NCI-H1930 (cell line): ENCODE measurements at regions not wholly inside any gene's neighbourhood (a gene's known extent, or its start where the extent isn't known, plus 50 kb on each side); places are given as distances from the start of the nearest gene placed in this dataset.

Experiments used
- DNase-seq, 2 experiments: peaks; one replicate each; lab custom pipeline; 2025; lab: John Stamatoyannopoulos, UW

DNA sequence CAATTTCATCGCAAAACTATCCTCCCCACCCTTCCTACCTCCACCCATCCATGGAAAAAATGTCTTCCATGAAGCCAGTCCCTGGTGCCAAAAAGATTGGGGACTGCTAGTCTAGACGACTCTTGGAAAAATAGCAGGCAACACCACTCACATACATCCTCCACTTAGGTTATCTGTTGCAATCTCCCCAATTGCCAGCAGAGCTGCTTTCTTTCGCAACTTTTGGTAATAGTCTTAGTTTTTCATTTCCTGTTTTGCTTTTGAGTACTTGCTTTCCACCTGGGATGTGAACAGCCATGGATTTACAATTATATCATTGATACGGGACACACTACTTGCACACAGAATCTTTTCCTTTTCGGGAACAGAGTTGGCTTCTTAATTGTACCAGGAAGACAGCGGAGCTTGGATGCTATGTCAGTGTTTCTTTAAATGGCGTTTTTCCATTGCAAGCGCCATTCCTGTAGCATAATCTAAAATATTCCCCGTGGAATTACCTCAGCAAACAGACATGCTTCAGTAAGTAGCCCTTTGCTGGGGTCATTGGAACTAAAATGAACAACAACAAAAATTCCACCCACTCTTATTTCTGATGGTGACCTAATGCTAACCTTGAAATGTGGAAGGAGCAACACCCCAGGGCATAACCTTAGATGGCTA is 183.3 kb upstream of the ADGRL2 start:
- no peak for DNase-seq

DNA sequence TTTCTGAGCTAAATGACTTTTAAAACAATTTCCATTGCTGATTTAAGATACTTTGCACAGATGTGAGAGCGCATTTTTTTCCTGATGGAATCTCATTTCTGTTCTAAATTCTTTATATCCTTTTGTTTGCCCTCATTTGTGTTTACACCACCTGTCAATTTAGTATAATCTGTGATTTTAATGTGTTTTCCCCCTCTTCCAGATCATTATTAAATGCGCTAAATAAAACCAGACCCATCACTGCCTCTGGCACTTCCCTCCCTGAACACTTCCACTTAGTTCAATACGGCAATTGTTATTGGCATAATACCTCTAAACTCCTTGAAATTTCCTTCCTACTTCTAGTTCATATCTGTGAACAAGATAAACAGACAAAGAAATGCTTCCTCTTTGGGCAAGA is 186.9 kb upstream of the ADGRL2 start:
- no peak for DNase-seq

DNA sequence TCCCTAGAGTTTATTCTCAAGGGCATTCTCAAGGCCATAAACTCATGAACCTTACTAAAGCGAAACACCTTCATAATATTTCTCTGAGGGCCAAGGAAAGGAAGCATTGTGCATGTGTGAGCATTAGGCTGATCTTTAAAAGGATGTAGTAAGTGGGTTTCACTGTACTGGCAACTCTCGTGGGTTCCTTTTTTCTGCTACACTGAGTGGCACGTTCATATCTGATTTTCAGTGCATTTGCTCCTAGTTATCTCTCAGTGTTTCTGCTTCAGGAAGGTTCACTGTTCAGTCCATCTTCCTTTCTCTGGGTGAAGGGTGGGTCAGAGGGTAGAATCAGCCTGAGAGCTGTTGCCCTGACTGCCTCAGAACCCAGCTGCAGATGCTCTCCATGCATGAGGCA is 192.8 kb upstream of the ADGRL2 start:
- DNase-seq = no peak

DNA sequence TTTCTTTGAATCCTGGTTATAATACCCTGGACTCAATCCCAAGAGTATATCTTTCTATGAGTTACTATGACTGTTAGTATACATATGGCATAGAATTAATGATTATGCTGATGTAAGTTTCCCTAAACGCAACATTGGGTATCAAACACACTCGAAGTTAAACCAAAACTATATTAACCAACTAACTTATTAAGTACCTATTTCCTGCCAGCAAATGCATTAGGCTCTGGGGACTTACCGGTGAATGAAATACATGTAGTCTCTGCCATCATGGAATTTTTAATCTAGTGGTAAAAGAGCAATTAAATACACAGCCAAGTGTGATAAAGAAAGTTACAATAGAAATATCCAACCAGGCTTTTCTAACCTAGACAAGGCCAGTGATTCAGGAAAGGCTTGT is 193.6 kb upstream of the ADGRL2 start:
- DNase-seq = no peak

DNA sequence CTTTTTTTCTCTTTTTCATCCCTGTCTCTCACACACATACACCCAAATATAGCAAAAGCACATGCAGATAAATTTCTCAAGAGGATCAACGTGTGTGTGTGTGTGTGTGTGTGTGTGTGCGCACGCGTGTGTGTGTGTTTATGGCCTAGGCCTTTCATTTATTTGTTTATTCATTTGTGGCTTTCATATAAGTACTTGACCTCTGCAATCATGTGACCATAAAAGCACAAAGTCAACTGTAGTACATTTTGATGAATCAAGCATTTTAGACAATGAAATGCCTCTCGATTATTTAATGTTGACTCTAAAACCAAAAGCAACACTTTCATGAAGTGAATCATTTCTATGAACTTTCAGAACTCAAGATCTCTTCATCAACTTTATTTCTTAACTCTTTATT is 194.1 kb upstream of the ADGRL2 start:
- DNase-seq = no peak

DNA sequence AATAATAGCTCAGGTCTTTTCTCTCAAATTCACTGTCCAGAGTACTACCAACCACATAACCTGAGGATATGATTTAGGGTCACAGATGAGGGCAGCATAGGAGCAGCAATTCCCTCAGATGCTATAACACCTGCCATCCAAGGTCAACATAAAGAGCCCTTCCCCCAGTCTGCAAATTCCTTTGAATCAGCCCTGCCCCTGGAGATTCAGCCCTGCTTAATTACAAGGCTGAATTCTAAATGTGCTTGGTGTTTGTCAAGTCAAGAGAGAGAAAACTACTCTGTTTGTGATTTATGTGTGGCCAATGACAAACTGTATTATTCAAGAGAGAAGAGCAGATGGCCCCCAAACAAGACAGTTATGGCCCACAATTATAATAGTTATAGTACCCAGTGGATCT is 195.7 kb upstream of the ADGRL2 start:
- no peak for DNase-seq

DNA sequence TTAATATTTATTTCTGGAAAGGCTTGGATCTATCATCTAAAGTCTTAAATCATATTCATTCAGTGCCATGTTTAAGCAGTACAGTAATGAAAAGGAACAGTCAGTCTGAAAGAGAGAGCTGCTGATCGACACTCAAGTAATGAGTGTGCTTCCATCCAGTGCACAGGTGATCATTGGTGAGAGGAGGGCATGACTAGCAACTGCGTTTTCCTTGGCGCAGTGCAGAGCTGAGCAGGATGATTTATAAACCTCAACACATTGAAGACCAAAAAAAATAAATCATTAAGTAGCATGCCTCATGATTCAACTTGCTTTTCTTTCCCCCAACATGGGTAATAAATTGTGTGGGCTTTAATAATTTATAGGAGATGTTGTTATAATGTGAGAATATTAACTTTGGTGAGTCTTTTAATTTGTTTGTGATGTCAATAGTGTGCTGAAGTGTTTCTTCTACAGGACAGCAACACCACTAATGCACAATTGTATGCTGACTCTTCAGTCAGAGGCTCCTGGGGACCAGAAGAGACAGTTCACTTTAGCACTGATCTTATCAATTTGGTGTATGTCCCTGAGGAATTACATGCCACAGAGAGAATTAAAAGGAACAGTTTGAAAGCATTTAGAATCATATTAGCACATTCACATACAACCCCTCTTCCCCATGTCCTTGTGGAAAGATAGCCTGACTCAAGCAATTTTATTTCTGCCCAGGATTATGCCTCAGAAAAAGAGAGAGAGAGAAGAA is 199.7 kb upstream of the ADGRL2 start:
- no peak for DNase-seq

DNA sequence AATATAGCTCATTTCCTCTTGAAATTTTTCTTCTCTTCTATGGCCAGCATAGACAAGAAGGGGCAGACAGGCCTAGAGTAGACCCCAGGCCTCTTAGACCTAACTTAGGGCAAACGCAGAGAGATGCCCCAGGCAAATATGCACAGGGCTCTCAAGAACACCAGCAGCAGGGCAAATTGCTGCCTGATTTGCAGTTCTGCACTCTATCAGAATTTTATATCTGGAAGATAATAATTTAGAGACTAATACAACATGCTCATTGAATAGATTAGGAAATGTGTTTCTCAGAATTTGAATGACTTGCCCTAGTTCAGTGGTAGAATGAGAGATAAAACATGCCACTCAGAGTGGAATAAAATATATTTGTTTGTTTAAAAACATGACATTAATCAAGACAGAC is 200.4 kb upstream of the ADGRL2 start:
- DNase-seq = no peak

DNA sequence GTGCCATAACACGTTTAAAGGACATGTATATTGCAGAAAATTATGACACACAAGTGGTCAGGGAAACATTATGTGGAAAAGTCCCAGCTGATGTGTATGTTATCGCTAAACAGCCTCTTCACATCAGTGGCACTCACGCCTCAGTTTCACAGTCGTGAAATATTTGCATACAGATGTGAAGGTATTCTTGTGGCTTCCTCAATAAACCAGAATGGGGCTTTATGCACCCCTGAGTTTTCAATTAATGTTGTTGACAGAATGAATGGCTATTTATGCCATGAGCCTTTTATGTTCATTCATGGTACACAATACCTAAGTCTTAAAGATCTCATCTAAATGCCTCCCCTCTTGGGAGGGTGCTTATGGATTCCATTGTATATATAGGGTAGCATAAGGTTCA is 202.1 kb upstream of the ADGRL2 start:
- DNase-seq = no peak

DNA sequence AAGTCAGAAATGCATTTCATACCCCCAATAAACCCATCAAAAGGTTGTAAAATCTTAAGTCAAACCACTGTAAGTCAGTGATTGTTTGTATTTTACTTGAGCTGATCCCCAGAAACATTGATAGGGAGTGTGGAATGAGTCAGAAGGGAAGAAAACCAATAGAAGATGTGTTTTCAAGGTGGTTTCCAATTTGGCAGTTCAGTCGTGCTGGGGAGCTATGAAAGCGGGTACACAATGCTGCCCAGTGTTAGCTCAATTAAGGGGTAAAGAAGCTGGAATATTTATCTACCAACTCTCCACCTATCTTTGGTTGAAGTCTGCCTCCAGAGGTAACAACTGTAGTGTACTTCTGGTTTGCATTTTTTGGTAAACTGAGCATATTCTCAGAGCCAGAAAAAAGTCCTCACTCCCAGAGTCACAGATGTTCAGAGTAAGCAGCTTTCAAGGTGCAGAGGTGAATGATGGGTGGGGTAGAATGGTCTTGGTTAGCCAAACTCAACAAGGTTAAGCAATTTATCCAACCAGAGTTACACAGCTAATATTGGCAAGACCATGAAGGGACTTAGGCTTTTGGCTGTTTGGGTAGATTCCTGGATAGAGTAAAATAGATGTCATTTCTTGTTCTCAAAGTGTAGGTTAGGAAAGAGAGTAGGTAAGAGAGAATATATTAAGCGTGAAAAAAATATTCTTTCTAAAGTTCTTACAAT is 202.9 kb upstream of the ADGRL2 start:
- no peak for DNase-seq

DNA sequence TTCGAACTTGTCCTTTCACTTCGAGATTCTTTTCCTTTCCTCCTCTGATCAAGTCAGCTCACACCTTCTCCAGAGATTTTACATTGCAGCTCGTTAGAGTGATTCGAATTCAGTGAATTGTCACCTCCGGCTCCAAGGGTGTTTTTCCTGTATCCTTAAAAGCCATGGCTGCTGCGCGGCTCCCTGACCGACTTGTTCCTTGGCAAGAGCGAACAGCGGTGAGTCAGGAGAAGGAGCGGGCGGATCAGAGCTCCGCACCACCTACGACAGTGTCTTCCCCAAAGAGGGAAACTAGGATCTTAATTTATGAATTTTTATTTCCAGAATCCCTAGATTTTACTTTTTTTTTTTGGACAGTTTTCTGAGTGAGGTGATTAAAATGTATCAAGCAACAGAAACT is 204.4 kb upstream of the ADGRL2 start:
- DNase-seq = no peak

DNA sequence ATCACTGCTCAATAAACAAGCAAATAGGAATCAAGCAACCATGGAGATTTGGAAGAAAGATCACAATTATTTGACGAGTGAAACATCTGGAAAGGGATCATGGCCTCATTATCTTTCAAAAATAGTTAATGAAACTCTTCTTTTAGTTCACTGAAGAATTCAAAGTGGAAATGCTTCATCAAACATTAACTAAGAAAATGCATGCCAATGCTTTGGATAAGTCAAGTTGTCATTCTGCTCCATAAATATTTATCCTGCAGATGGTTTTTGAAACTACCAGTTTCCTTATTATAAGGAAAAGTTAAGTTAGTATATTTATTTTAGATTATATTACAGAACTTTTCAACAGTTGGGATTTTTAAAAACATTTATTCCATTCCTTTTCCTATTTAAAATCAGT is 206.5 kb upstream of the ADGRL2 start:
- DNase-seq = no peak

DNA sequence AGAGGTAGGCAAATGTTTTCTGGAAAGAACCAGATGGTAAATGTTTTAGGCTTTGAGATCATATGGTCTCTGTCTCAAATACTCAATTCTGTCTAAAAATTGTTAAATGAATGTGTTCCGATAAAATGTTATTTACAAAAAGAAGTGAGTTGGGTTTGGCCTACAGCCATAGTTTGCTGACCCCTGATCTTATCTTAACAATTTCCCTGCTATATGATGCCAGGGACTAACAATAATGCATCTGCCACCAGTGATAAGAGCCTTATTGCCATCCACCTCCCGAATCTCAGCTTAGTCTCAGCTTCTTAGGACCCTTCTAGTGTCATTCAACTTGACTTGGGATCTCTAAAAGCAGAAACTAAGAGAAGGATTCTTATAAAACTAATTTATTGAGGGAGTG is 208.5 kb upstream of the ADGRL2 start:
- no peak for DNase-seq

DNA sequence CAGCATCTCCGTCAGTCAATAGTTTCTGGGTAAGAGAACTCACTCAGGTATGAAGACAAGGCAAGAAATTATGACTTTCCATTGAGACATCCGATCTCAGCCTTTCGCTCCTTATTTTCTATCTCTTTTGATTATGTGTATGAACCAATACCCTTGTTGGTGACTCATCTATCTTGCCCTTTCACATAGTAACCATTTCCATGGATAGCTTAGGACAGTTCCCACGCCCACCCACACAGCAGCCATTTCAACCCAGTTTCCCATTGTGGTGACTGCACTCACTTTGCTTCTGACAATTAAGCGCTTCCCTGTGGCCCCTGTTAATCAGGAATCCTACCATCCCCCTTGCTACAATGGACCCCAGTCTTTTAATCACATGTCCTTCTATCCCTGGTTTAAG is 210.6 kb upstream of the ADGRL2 start:
- DNase-seq = no peak

DNA sequence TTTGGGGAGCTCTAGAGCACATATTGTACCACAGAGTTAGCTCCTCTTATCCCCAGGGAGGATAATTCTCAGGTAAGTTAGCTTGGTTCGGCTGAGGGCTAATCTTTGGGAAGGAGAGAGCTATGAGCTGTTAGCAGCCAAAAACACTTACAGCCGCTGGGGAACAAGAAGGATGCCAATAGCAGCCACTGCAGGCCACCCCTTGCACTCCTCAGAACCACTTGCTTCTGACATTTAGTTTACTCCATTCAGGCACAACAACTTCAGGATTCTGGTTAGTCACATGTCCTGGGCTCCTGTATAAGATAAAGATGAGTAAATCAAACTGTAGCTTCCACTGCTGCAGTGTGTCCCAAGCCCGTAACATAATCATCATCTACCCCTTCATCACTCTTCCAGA is 212.6 kb upstream of the ADGRL2 start:
- no peak for DNase-seq

DNA sequence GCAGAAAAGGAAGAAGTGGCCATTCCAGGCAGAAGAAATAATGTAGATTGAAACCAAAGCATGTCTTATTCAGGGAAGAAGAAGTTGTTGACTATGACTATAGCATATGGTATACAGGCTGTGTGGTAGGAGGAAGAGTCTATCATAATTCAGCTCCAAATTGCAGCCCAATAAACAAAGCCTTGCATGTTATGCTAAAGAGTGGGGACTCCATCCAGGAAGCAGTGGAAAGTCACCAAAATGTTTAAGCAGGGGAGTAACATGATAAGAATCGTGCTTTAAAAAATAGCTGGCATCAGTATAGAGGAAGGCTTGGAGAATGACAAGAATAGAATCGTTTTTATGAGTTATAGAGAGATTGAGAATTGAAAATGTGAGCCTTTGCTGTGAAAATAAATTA is 213.3 kb upstream of the ADGRL2 start:
- DNase-seq = no peak

DNA sequence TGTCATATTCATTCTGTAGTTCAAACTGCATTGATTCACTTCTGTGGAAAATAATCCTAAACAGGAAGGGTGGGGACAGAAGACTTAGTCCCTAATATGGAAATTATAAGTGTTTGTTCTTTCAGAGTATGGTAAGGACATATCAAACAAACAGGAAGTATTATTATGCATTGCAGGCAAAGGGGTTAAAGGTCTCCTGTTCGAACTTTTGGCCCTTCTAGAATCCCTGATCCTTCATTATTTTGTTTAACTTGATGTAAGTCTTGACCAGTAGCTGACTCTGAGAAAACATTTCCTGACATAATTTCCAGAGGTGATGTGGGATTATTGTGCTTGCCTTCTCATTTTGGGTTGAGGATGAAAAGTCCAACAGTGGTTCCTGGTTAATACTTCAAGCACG is 215.4 kb upstream of the ADGRL2 start:
- DNase-seq = no peak

DNA sequence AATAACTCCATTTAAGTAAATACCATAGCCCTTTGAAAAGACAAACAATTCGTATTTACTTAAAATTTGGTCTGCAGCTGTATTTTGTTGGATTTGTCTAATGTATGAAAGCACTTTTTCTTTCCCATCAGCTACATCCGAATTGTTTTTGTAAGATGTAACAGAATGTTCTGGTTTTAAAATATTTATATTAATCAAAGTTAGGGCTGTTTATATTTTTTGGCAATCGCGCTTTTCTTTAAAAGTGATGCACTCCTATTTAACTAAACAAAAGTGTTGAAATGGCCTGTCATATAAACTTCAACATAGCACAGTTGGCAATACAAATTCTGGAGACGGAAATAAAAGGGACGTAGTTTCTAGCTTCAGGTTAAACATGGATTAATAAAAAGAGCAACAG is 216.3 kb upstream of the ADGRL2 start:
- DNase-seq = no peak

DNA sequence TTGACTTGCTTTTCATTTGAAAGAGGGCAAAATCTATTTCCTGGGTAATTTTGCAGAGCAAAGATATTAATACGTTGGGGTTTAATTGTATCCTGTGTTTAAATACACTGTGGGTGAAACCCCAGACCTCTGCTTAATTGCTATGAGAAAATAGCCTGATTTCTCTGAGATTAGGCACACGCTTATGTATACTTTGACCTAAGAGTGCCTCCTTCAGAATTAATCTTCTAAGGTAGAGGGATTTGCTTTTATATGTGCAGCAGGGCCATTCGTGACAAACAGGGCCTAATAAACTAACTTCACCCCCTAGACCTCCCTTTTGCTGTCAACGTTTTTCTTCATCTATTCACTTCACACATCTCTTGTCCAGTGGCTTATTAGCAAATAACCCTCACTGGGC is 216.9 kb upstream of the ADGRL2 start:
- DNase-seq = no peak

DNA sequence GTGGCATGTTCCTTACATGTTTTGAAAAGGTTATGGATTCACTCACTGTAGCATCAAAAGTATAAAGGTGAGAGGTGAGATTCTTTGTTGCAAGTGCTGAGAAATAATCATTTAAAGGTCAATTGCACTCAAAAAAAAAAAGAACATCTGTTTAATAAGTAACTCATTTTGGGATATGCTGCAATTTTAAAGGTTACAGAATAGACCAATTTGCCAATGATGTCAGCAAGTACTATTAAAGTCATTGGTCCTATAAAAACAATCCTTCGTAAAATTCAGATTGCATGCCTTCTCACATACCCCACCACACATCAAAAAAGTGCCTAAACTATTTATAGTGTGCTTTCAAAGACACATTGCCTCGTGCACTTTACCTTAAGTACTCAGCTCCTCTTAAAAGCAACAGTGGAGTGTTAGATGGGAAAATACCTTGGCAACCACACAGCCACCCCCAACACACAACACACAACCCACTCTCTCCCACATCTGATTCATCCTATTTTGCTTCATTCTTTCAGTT is 218.2 kb upstream of the ADGRL2 start:
- no peak for DNase-seq

DNA sequence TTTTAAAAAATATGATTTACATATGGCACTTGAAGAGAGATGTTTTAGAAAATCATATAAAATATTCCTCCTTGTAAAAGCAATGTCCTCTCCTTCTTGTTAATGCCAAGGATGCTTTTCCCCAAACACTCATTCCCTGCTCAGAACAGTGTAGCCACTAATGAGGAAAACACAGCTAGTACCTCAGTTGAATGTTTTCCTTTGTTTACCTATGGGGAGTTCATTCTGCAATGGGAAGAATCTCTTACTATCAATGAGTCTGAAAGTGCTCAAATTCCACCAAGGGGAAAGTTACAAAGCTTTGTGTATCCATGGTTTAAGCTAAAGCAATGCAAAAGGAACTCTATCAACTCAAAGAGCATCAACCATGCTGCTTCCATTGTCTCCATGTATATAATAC is 221.9 kb upstream of the ADGRL2 start:
- no peak for DNase-seq

DNA sequence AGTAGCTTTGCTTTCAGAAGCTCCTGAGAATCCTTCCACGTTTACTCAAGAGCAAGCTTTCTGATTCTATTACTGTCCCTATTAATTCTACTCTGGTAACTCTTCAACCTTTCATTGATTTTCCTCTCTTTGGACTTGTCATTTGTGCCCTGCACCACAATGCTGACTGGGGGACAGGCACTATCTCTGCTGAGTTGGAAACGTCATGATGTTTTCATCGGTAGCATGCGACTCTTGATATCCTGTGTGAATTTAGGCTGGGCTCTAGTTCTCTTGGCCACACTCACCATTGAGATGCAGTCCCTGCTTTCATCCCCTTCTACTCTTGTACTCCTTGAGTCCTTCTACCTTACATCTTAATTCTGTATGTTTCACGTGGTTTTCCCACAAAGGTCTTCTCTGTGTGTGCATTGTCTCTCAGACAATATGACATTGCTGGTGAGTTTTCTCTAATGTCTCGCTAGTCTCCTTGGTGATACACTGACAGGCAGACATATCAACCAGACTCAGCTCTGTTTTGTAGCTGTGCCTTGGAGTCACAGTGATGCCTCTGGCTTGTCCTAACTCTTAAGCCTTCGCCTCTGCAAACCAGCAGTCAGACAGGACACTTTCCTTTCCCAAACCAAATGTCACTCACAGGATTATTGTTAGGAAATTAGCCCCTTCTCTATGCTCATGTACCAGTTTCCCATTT is 223.6 kb upstream of the ADGRL2 start:
- DNase-seq = no peak

DNA sequence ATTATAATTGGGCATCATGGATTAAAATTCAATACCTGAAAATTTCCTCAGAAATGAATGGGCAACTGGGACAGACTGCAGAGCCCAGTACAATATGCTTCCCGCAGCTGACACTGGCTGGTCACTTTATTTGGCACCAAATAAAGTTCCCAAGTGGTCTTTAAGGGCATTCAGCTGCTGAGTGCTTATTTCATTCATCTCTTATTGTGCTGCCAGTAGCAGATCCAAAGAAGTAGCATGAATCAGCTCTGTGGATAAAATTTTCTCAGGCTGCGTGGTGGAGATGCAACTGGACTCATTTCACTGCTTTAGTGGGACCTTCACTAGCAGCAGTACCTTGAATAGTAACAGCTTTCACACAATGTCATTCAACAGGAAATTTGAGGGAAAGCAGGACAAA is 226.3 kb upstream of the ADGRL2 start:
- no peak for DNase-seq
